Natural killer cell treated with Interleukin-12 subunit alpha and Interleukin-12 subunit beta and Interleukin-15 and Interleukin-18, amount 100 ng/mL, for 72 hours (primary cell): ENCODE measurements at regions not wholly inside any gene's neighbourhood (a gene's known extent, or its start where the extent isn't known, plus 50 kb on each side); places are given as distances from the start of the nearest gene placed in this dataset.

Experiments
- ATAC-seq, 2 donors: fragments of 150-1000 bp; cut with Tn5 transposase in 1 of 2; sonication (Bioruptor Pico), chemical (Tn5 transposase) in 1 of 2; 2 replicates each; pipeline ENCODE4 v1.10.0; 2021
- DNase-seq: peaks from one replicate; pipeline ENCODE4 v3.0.0; 2022; ENCODE audit warnings: low spot score
- H3K27ac Mint-ChIP-seq, 2 donors: 1 replicate in 1 of 2; 2 replicates in 1 of 2; pipeline ENCODE4 v1.8.0; 2022; ENCODE audit warnings: mixed read lengths in 2 of 2, mild to moderate bottlenecking in 1 of 2, moderate library complexity in 1 of 2
- H3K27me3 Mint-ChIP-seq, 2 donors: 1 replicate in 1 of 2; 2 replicates in 1 of 2; pipeline ENCODE4 v1.8.0; 2022; ENCODE audit warnings: mixed read lengths in 2 of 2
- H3K36me3 Mint-ChIP-seq: one replicate; pipeline ENCODE4 v1.8.0; 2022; ENCODE audit warnings: mixed read lengths
- H3K4me1 Mint-ChIP-seq, 2 donors: 1 replicate in 1 of 2; 2 replicates in 1 of 2; pipeline ENCODE4 v1.8.0; 2022; ENCODE audit warnings: low read depth in 2 of 2, mixed read lengths in 2 of 2, mild to moderate bottlenecking in 1 of 2
- H3K4me3 Mint-ChIP-seq: one replicate; pipeline ENCODE4 v1.8.0; 2022; ENCODE audit warnings: mixed read lengths
- H3K9me3 Mint-ChIP-seq: 2 replicates; pipeline ENCODE4 v1.8.0; 2022; ENCODE audit warnings: mixed read lengths

GRCh38 chr13:22162889-22163288 lies 492.0 kb downstream of the FGF9 start:
- peak; percentile 76 to 87 for ATAC-seq
- Mint-ChIP-seq H3K27ac (peak overlapping the region; percentile 70 to 91), H3K36me3 (peaks cover 13% of the 10 kb centered on the region), H3K27me3 (no peaks in the 10 kb centered on the region), H3K4me1 (peaks cover 44 to 47% of the 10 kb centered on the region in 2 donors), H3K9me3 (no peaks in the 10 kb centered on the region), H3K4me3 (peak overlapping the region; percentile 73)
- no peak for DNase-seq

- Mint-ChIP-seq H3K36me3 (peaks cover 22% of the 10 kb centered on the region), H3K9me3 (no peaks in the 10 kb centered on the region), H3K4me1 (peaks cover 18 to 22% of the 10 kb centered on the region in 2 donors), H3K4me3 (no peak overlapping the region), H3K27ac (no peak overlapping the region), H3K27me3 (peaks cover 10 to 19% of the 10 kb centered on the region in 2 donors)
- ATAC-seq (no peak), DNase-seq (no peak)
Measured at GRCh38 chr13:22168437-22169190, 497.7 kb downstream of the FGF9 start.

GRCh38 chr13:22169473-22169872 lies 498.6 kb downstream of the FGF9 start:
- H3K27me3 Mint-ChIP-seq = peaks cover 10 to 19% of the 10 kb centered on the region in 2 donors
- peaks cover 22% of the 10 kb centered on the region for H3K36me3 Mint-ChIP-seq
- DNase-seq = no peak
- ATAC-seq = no peak
- H3K4me3 Mint-ChIP-seq = no peak overlapping the region
- no peaks in the 10 kb centered on the region for H3K9me3 Mint-ChIP-seq
- H3K4me1 Mint-ChIP-seq = peaks cover 12 to 14% of the 10 kb centered on the region in 2 donors
- H3K27ac Mint-ChIP-seq = no peak overlapping the region

GRCh38 chr13:22173610-22174009 lies 502.7 kb downstream of the FGF9 start:
- H3K4me1 Mint-ChIP-seq = peaks cover 6 to 9% of the 10 kb centered on the region in 2 donors
- no peak overlapping the region for H3K4me3 Mint-ChIP-seq
- no peak overlapping the region for H3K27ac Mint-ChIP-seq
- peaks cover 21% of the 10 kb centered on the region for H3K36me3 Mint-ChIP-seq
- no peak for DNase-seq
- peaks cover 7% of the 10 kb centered on the region for H3K9me3 Mint-ChIP-seq
- peaks cover 14 to 35% of the 10 kb centered on the region in 2 donors for H3K27me3 Mint-ChIP-seq
- no peak for ATAC-seq

- peaks cover 21% of the 10 kb centered on the region for H3K36me3 Mint-ChIP-seq
- DNase-seq = no peak
- ATAC-seq = no peak
Measured at GRCh38 chr13:22175241-22175640, 504.4 kb downstream of the FGF9 start.

GRCh38 chr13:22175815-22176214 lies 504.9 kb downstream of the FGF9 start:
- DNase-seq (no peak), ATAC-seq (no peak)
- Mint-ChIP-seq H3K36me3 (peaks cover 21% of the 10 kb centered on the region), H3K4me1 (peaks cover 6 to 9% of the 10 kb centered on the region in 2 donors), H3K4me3 (no peak overlapping the region), H3K27ac (no peak overlapping the region), H3K9me3 (peaks cover 7% of the 10 kb centered on the region), H3K27me3 (peaks cover 11 to 29% of the 10 kb centered on the region in 2 donors)

More at GRCh38 chr13:22175241-22175640, 504.4 kb downstream of the FGF9 start:
- Mint-ChIP-seq H3K4me1 (peaks cover 6 to 9% of the 10 kb centered on the region in 2 donors), H3K9me3 (peaks cover 7% of the 10 kb centered on the region), H3K27me3 (peaks cover 11 to 29% of the 10 kb centered on the region in 2 donors), H3K4me3 (no peak overlapping the region), H3K27ac (no peak overlapping the region)

GRCh38 chr13:22176968-22177520 lies 506.2 kb downstream of the FGF9 start:
- ATAC-seq = no peak
- no peak for DNase-seq
- Mint-ChIP-seq H3K4me3 (no peak overlapping the region), H3K9me3 (peaks cover 7% of the 10 kb centered on the region), H3K27ac (no peak overlapping the region), H3K27me3 (peaks cover 4 to 17% of the 10 kb centered on the region in 2 donors), H3K36me3 (peaks cover 12% of the 10 kb centered on the region), H3K4me1 (peaks cover 6 to 9% of the 10 kb centered on the region in 2 donors)

- no peak for ATAC-seq
- no peak for DNase-seq
- Mint-ChIP-seq H3K27ac (no peak overlapping the region), H3K4me3 (no peak overlapping the region), H3K27me3 (peaks cover 6 to 17% of the 10 kb centered on the region in 2 donors), H3K9me3 (peaks cover 7% of the 10 kb centered on the region), H3K4me1 (peaks cover 4 to 6% of the 10 kb centered on the region in 2 donors), H3K36me3 (peaks cover 12% of the 10 kb centered on the region)
Measured at GRCh38 chr13:22178878-22179277, 508.0 kb downstream of the FGF9 start.

- Mint-ChIP-seq H3K9me3 (no peaks in the 10 kb centered on the region), H3K4me1 (no peaks in the 10 kb centered on the region), H3K27me3 (peaks cover 5 to 8% of the 10 kb centered on the region in 2 donors), H3K36me3 (no peaks in the 10 kb centered on the region), H3K4me3 (no peak overlapping the region), H3K27ac (no peak overlapping the region)
- no peak for DNase-seq
- ATAC-seq = no peak
Measured at GRCh38 chr13:22187329-22187728, 516.5 kb downstream of the FGF9 start.

- Mint-ChIP-seq H3K27ac (no peak overlapping the region), H3K4me1 (peaks cover 4% of the 10 kb centered on the region in 2 donors), H3K4me3 (no peak overlapping the region), H3K27me3 (peaks cover 3 to 8% of the 10 kb centered on the region in 2 donors), H3K36me3 (no peaks in the 10 kb centered on the region), H3K9me3 (no peaks in the 10 kb centered on the region)
- DNase-seq (no peak), ATAC-seq (peak in 1 of 2 donors; percentile 22)
Measured at GRCh38 chr13:22189176-22190048, 518.5 kb downstream of the FGF9 start.

GRCh38 chr13:22193070-22193469 lies 522.2 kb downstream of the FGF9 start:
- no peaks in the 10 kb centered on the region for H3K9me3 Mint-ChIP-seq
- H3K27me3 Mint-ChIP-seq = peaks cover 6 to 8% of the 10 kb centered on the region in 2 donors
- ATAC-seq = peak; percentile 92
- peaks cover 4% of the 10 kb centered on the region in 2 donors for H3K4me1 Mint-ChIP-seq
- no peaks in the 10 kb centered on the region for H3K36me3 Mint-ChIP-seq
- H3K4me3 Mint-ChIP-seq = no peak overlapping the region
- DNase-seq = no peak
- H3K27ac Mint-ChIP-seq = peak overlapping the region in 1 of 2 donors; percentile 3

- Mint-ChIP-seq H3K27me3 (peaks cover 2 to 6% of the 10 kb centered on the region in 2 donors), H3K27ac (no peak overlapping the region), H3K36me3 (no peaks in the 10 kb centered on the region), H3K4me3 (no peak overlapping the region), H3K9me3 (no peaks in the 10 kb centered on the region), H3K4me1 (peaks cover 4% of the 10 kb centered on the region in 2 donors)
- no peak for ATAC-seq
- no peak for DNase-seq
Measured at GRCh38 chr13:22194106-22194805, 523.4 kb downstream of the FGF9 start.

- Mint-ChIP-seq H3K36me3 (no peaks in the 10 kb centered on the region), H3K27ac (no peak overlapping the region), H3K27me3 (peaks cover 0 to 2% of the 10 kb centered on the region in 2 donors), H3K4me1 (peaks cover 4% of the 10 kb centered on the region in 2 donors), H3K4me3 (no peak overlapping the region), H3K9me3 (no peaks in the 10 kb centered on the region)
- ATAC-seq (no peak), DNase-seq (no peak)
Measured at GRCh38 chr13:22195726-22196125, 524.9 kb downstream of the FGF9 start.
